Calu3 (cell line): ENCODE measurements at regions not wholly inside any gene's neighbourhood (a gene's known extent, or its start where the extent isn't known, plus 50 kb on each side); places are given as distances from the start of the nearest gene placed in this dataset.

Experiments used
- BruUV-seq: library from RNA; stranded (reverse); fragments of 400-500 nt; replicated peaks from 2 replicates; lab custom pipeline; 2021; lab: Mats Ljungman, UMichigan
- CTCF ChIA-PET: fragments of 300-600 bp; sonication (Branson Sonifier 250); formaldehyde crosslinking; loops from one replicate; lab custom pipeline; 2022; ENCODE audit warnings: antibody characterized with exemption; lab: Charles Lee
- DNase-seq: peaks from one replicate; pipeline ENCODE4 v3.0.0; 2022
- H3K27ac Mint-ChIP-seq: one replicate; pipeline ENCODE4 v1.8.0; 2022; ENCODE audit warnings: mixed read lengths; ENCODE audit not compliant: unreplicated experiment
- H3K27me3 Mint-ChIP-seq: one replicate; pipeline ENCODE4 v1.8.0; 2022; ENCODE audit warnings: mixed read lengths; ENCODE audit not compliant: unreplicated experiment
- H3K36me3 Mint-ChIP-seq: one replicate; pipeline ENCODE4 v1.8.0; 2022; ENCODE audit warnings: mild to moderate bottlenecking, moderate library complexity, mixed read lengths; ENCODE audit not compliant: insufficient read depth, unreplicated experiment
- H3K4me1 Mint-ChIP-seq: one replicate; pipeline ENCODE4 v1.8.0; 2022; ENCODE audit warnings: mild to moderate bottlenecking, low read depth, mixed read lengths; ENCODE audit not compliant: unreplicated experiment
- H3K4me3 Mint-ChIP-seq: one replicate; pipeline ENCODE4 v1.8.0; 2022; ENCODE audit warnings: mild to moderate bottlenecking, low read depth, moderate library complexity, mixed read lengths; ENCODE audit not compliant: unreplicated experiment
- H3K9me3 Mint-ChIP-seq: one replicate; pipeline ENCODE4 v1.8.0; 2022; ENCODE audit warnings: low read depth, mixed read lengths; ENCODE audit not compliant: unreplicated experiment
- CTCF ChIP-seq: fragments of 200-600 bp; IDR thresholded peaks from one replicate; pipeline ENCODE4 v1.8.0; 2022; ENCODE audit warnings: antibody characterized with exemption; ENCODE audit not compliant: unreplicated experiment
- intact Hi-C: fragments of 100-400 bp; cut with micrococcal nuclease; formaldehyde crosslinking; loops from one replicate; pipeline ENCODE4 v1.10.0; 2022; ENCODE audit not compliant: unreplicated experiment

- no peak for DNase-seq
- intact Hi-C loops = no loop called here
- H3K36me3 Mint-ChIP-seq = no peaks in the 10 kb centered on the region
- no peak for TF ChIP-seq CTCF
- CTCF ChIA-PET = no interaction called here
- H3K27ac Mint-ChIP-seq = no peak overlapping the region
- BruUV-seq = no TSS peak
- no peak overlapping the region for H3K4me3 Mint-ChIP-seq
- H3K4me1 Mint-ChIP-seq = no peaks in the 10 kb centered on the region
- H3K27me3 Mint-ChIP-seq = no peaks in the 10 kb centered on the region
- H3K9me3 Mint-ChIP-seq = peaks cover 49% of the 10 kb centered on the region
These were observed 856.0 kb downstream of the GALR1 start for GRCh38 chr18:78105611-78106010.

DNA sequence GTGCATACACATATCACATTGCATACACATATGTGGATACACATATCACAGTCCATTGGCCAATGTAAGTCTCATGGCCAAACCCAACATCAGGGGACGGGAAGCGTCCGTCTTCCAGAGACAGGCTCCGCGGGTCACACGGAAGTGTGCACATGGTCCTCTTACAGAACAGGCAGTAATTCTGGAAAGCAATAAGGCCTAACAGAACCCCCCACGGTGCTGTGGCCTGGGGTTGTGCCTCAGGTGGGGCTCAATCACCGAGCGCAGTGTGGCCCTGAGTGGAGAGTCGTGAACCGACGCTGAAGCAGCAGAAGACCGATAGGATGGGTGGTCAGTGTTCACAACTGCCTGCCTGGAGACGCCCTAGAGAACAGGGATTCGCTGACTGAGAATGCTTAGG is 857.3 kb downstream of the GALR1 start:
- no peak for DNase-seq

DNA sequence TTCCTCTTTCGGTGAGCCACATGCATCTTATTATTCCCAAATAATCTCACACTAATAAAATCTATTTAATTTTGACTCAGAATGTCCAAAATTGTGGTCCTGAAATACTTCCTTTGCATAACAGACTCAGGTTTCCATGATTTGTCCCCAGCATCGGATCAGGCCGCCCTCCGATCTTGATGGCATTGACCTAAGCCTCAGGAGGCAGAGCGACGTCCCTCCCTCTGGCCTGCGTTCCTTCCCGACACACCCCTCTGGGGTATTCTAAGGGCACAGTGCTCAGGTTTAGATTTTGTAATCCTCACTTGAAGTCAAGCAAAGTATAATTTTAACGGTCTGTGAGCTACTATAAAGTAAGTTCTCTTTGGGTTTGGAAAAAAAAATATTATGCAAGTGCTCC is 857.7 kb downstream of the GALR1 start:
- intact Hi-C loops = no loop called here
- Mint-ChIP-seq H3K27ac (no peak overlapping the region), H3K4me3 (no peak overlapping the region), H3K36me3 (no peaks in the 10 kb centered on the region), H3K9me3 (peaks cover 49% of the 10 kb centered on the region), H3K27me3 (no peaks in the 10 kb centered on the region), H3K4me1 (no peaks in the 10 kb centered on the region)
- no peak for TF ChIP-seq CTCF
- no TSS peak for BruUV-seq
- CTCF ChIA-PET = interaction anchor here (0.6 to 0.7 kb wide), 2 partner anchors 115 to 1022 kb away, joined by 3 to 5 read pairs; no protein-coding TSS in a partner anchor
- DNase-seq = no peak

More for the DNA sequence above, 857.3 kb downstream of the GALR1 start:
- peaks cover 53% of the 10 kb centered on the region for H3K9me3 Mint-ChIP-seq
- intact Hi-C loops = no loop called here
- no peak overlapping the region for H3K27ac Mint-ChIP-seq
- no TSS peak for BruUV-seq
- no peak overlapping the region for H3K4me3 Mint-ChIP-seq
- no peaks in the 10 kb centered on the region for H3K27me3 Mint-ChIP-seq
- TF ChIP-seq CTCF = no peak
- no peaks in the 10 kb centered on the region for H3K36me3 Mint-ChIP-seq
- CTCF ChIA-PET = no interaction called here
- no peaks in the 10 kb centered on the region for H3K4me1 Mint-ChIP-seq

DNA sequence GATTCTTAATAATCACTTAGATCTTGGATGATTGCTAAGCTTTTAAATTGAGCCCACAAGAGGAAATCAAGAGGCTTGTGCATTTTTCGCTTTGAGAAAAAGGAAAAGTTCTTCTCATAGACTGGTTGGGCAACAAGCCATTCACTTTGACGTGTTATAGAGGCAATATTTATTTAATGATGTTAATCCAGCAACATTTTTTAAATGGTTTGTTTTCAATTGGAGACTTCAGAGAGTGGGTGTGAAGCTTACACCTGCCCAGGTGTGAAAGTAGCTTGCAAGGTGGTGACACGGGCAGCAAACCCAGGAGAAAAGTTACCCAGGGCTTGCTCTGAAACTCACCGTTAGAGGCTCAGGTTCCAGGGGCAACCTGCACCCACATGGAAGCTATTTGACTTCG is 858.9 kb downstream of the GALR1 start:
- intact Hi-C loops = no loop called here
- Mint-ChIP-seq H3K27ac (no peak overlapping the region), H3K36me3 (no peaks in the 10 kb centered on the region), H3K4me1 (no peaks in the 10 kb centered on the region), H3K9me3 (peaks cover 53% of the 10 kb centered on the region), H3K4me3 (no peak overlapping the region), H3K27me3 (no peaks in the 10 kb centered on the region)
- BruUV-seq = no TSS peak
- DNase-seq = no peak
- no peak for TF ChIP-seq CTCF
- CTCF ChIA-PET = interaction anchor here (0.7 kb wide), 2 partner anchors 148 to 168 kb away, joined by 3 to 9 read pairs; no protein-coding TSS in a partner anchor
